ENCODE measurements at regions not wholly inside any gene's neighbourhood (a gene's known extent, or its start where the extent isn't known, plus 50 kb on each side); places are given as distances from the start of the nearest gene placed in this dataset.

DNA sequence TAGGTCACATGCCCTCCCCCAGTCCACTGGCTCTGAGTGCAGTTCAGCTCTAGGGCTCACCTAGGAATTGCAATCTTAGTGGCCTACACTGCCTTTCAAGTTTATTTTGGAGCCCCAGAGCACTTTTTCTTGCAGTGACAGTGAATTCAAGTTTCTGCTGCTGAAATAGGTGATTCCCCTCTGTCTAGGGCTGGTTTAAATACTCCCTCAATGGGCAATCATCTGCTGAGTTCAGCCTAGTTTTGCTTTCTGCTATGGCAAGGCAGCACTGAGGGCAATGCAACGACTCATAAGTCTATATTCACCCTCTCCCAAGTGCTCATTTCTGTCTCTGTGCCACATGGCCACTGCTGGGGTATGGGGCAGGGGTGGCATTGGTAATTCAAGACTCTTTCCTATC is 472.6 kb upstream of the RGS18 start:
- no peak overlapping the region for H3K4me2 ChIP-seq (ENCODE audit: low read length, poor library complexity, severe bottlenecking)
- no peak overlapping the region for H4K8ac ChIP-seq (ENCODE audit: low read length)
- H3K14ac ChIP-seq (ENCODE audit: low read length in 2 of 2) = no peak overlapping the region
- no peaks in the 10 kb centered on the region for H3K27me3 ChIP-seq (ENCODE audit: control insufficient read depth in 1 of 2, insufficient read depth in 1 of 2, low read length in 2 of 2)
- H3K18ac ChIP-seq (ENCODE audit: low read depth in 1 of 2, low read length in 2 of 2) = no peak overlapping the region
- no peak overlapping the region for H2BK120ac ChIP-seq (ENCODE audit: low read depth, low read length)
- no peak for DNase-seq
- H2BK12ac ChIP-seq (ENCODE audit: low read length in 2 of 2) = no peak overlapping the region
- WGBS = no CpG with 5 or more reads among the region's 1 CpG
- H3K4ac ChIP-seq (ENCODE audit: low read depth in 1 of 2, low read length in 2 of 2) = no peak overlapping the region
- no peak overlapping the region for H2AK5ac ChIP-seq (ENCODE audit: low read length, severe bottlenecking)
- H3K27ac ChIP-seq (ENCODE audit: low read length, poor library complexity, severe bottlenecking) = no peak overlapping the region
- no peaks in the 10 kb centered on the region for H3K4me1 ChIP-seq (ENCODE audit: control insufficient read depth, insufficient read depth, low read depth, low read length)
- H2BK15ac ChIP-seq (ENCODE audit: low read depth, poor library complexity, severe bottlenecking) = no peak overlapping the region
- no peaks in the 10 kb centered on the region for H3K9me3 ChIP-seq (ENCODE audit: control insufficient read depth, low read length)
- H3K36me3 ChIP-seq (ENCODE audit: control insufficient read depth in 1 of 2, insufficient read depth in 2 of 2, low read depth in 1 of 2, low read length in 2 of 2) = no peaks in the 10 kb centered on the region
- H4K91ac ChIP-seq (ENCODE audit: low read length) = no peak overlapping the region
- no peak overlapping the region for H2BK5ac ChIP-seq (ENCODE audit: low read depth, low read length, poor library complexity, severe bottlenecking)
- H3K23ac ChIP-seq (ENCODE audit: low read length in 2 of 2) = no peak overlapping the region
- no peak overlapping the region for H2AFZ ChIP-seq (ENCODE audit: low read depth, low read length)
- H3K79me1 ChIP-seq (replicated peaks; ENCODE audit: low read length, poor library complexity, severe bottlenecking) = no peaks in the 10 kb centered on the region
- no peak overlapping the region for H3K9ac ChIP-seq (ENCODE audit: low read length)
- no peak overlapping the region for H3K4me3 ChIP-seq (ENCODE audit: insufficient read depth in 1 of 2, low read depth in 1 of 2, low read length in 2 of 2)

DNA sequence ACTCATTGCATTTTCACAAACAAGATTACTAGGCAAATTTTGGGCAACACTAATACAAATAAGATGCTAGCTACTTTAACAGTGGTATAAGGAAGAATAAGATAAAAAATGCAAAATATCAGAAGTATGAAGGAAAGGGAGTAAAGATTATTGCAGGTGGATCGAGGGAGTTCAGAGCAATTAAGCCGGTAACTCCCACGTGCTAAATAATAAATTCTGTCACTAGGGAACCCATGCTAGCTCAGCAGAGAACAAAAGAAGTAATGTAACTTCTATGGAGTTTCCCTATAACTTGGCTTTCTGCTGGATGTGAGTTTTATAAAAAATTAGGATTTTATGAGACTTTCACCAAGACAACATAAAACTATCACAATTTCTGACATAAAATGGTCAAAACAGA is 470.5 kb upstream of the RGS18 start:
- no peak overlapping the region for H3K27ac ChIP-seq (ENCODE audit: low read length, poor library complexity, severe bottlenecking)
- no peak overlapping the region for H3K14ac ChIP-seq (ENCODE audit: low read length in 2 of 2)
- no peak overlapping the region for H2BK12ac ChIP-seq (ENCODE audit: low read length in 2 of 2)
- H2AFZ ChIP-seq (ENCODE audit: low read depth, low read length) = no peak overlapping the region
- no peak overlapping the region for H4K91ac ChIP-seq (ENCODE audit: low read length)
- H3K4me1 ChIP-seq (ENCODE audit: control insufficient read depth, insufficient read depth, low read depth, low read length) = no peaks in the 10 kb centered on the region
- H3K9ac ChIP-seq (ENCODE audit: low read length) = no peak overlapping the region
- H3K9me3 ChIP-seq (ENCODE audit: control insufficient read depth, low read length) = peaks cover 3% of the 10 kb centered on the region
- no peaks in the 10 kb centered on the region for H3K27me3 ChIP-seq (ENCODE audit: control insufficient read depth in 1 of 2, insufficient read depth in 1 of 2, low read length in 2 of 2)
- no peak overlapping the region for H4K8ac ChIP-seq (ENCODE audit: low read length)
- no peak overlapping the region for H3K4ac ChIP-seq (ENCODE audit: low read depth in 1 of 2, low read length in 2 of 2)
- H3K23ac ChIP-seq (ENCODE audit: low read length in 2 of 2) = no peak overlapping the region
- no peak overlapping the region for H2BK120ac ChIP-seq (ENCODE audit: low read depth, low read length)
- no peak overlapping the region for H2BK15ac ChIP-seq (ENCODE audit: low read depth, poor library complexity, severe bottlenecking)
- no peak overlapping the region for H2BK5ac ChIP-seq (ENCODE audit: low read depth, low read length, poor library complexity, severe bottlenecking)
- no peaks in the 10 kb centered on the region for H3K36me3 ChIP-seq (ENCODE audit: control insufficient read depth in 1 of 2, insufficient read depth in 2 of 2, low read depth in 1 of 2, low read length in 2 of 2)
- no peak for DNase-seq
- 78% methylated on average over 3 of the region's 3 CpGs for WGBS
- H3K4me2 ChIP-seq (ENCODE audit: low read length, poor library complexity, severe bottlenecking) = no peak overlapping the region
- H2AK5ac ChIP-seq (ENCODE audit: low read length, severe bottlenecking) = no peak overlapping the region
- no peak overlapping the region for H3K18ac ChIP-seq (ENCODE audit: low read depth in 1 of 2, low read length in 2 of 2)
- H3K4me3 ChIP-seq (ENCODE audit: insufficient read depth in 1 of 2, low read depth in 1 of 2, low read length in 2 of 2) = no peak overlapping the region
- no peaks in the 10 kb centered on the region for H3K79me1 ChIP-seq (replicated peaks; ENCODE audit: low read length, poor library complexity, severe bottlenecking)

DNA sequence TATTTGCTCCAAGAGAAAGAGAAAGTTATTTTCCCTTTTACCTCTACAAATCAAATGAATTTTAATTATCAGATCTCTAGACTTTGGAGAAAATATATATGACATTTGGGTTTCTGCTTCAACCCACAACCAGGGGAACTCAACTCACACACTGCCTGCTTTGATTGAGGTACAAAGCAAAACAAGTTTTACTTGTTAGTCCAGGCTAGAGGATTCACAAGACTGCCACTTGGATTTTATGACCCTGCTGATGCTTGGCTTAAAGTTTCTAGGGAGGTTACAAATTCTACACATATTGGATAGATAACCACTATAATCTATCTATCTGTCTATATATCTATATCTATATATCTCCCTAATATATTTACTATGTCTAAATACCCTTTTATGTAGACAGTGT is 467.3 kb upstream of the RGS18 start:
- H3K27me3 ChIP-seq (ENCODE audit: control insufficient read depth in 1 of 2, insufficient read depth in 1 of 2, low read length in 2 of 2) = no peaks in the 10 kb centered on the region
- no peaks in the 10 kb centered on the region for H3K79me1 ChIP-seq (replicated peaks; ENCODE audit: low read length, poor library complexity, severe bottlenecking)
- no peak overlapping the region for H2BK120ac ChIP-seq (ENCODE audit: low read depth, low read length)
- H3K4me3 ChIP-seq (ENCODE audit: insufficient read depth in 1 of 2, low read depth in 1 of 2, low read length in 2 of 2) = no peak overlapping the region
- H3K9ac ChIP-seq (ENCODE audit: low read length) = no peak overlapping the region
- no peak overlapping the region for H2BK12ac ChIP-seq (ENCODE audit: low read length in 2 of 2)
- H2AK5ac ChIP-seq (ENCODE audit: low read length, severe bottlenecking) = no peak overlapping the region
- H3K4me2 ChIP-seq (ENCODE audit: low read length, poor library complexity, severe bottlenecking) = no peak overlapping the region
- no peak overlapping the region for H2BK15ac ChIP-seq (ENCODE audit: low read depth, poor library complexity, severe bottlenecking)
- H2BK5ac ChIP-seq (ENCODE audit: low read depth, low read length, poor library complexity, severe bottlenecking) = no peak overlapping the region
- H4K8ac ChIP-seq (ENCODE audit: low read length) = no peak overlapping the region
- no peak overlapping the region for H2AFZ ChIP-seq (ENCODE audit: low read depth, low read length)
- H3K4ac ChIP-seq (ENCODE audit: low read depth in 1 of 2, low read length in 2 of 2) = no peak overlapping the region
- H3K9me3 ChIP-seq (ENCODE audit: control insufficient read depth, low read length) = peaks cover 3% of the 10 kb centered on the region
- H3K27ac ChIP-seq (ENCODE audit: low read length, poor library complexity, severe bottlenecking) = no peak overlapping the region
- H3K4me1 ChIP-seq (ENCODE audit: control insufficient read depth, insufficient read depth, low read depth, low read length) = no peaks in the 10 kb centered on the region
- DNase-seq = no peak
- H3K23ac ChIP-seq (ENCODE audit: low read length in 2 of 2) = no peak overlapping the region
- no peaks in the 10 kb centered on the region for H3K36me3 ChIP-seq (ENCODE audit: control insufficient read depth in 1 of 2, insufficient read depth in 2 of 2, low read depth in 1 of 2, low read length in 2 of 2)
- H3K14ac ChIP-seq (ENCODE audit: low read length in 2 of 2) = no peak overlapping the region
- no peak overlapping the region for H3K18ac ChIP-seq (ENCODE audit: low read depth in 1 of 2, low read length in 2 of 2)
- no peak overlapping the region for H4K91ac ChIP-seq (ENCODE audit: low read length)

DNA sequence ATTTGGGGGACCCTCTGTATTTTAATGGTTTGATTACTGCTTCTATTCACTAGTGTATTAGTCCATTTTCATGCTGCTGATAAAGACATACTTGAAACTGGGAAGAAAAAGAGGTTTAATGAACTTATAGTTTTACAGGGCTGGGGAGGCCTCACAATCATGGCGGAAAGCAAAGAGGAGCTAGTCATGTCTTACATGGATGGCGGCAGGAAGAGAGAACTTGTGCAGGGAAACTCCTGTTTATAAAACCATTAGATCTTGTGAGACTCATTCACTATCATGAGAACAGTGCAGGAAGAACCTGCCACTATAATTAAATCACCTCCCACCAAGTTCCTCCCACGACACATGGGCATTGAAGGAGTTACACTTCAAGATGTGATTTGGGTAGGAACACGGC is 464.5 kb upstream of the RGS18 start:
- Histone ChIP-seq H2AK5ac (ENCODE audit: low read length, severe bottlenecking) (no peak overlapping the region), H3K4me2 (ENCODE audit: low read length, poor library complexity, severe bottlenecking) (no peak overlapping the region), H3K36me3 (ENCODE audit: control insufficient read depth in 1 of 2, insufficient read depth in 2 of 2, low read depth in 1 of 2, low read length in 2 of 2) (no peaks in the 10 kb centered on the region), H2BK15ac (ENCODE audit: low read depth, poor library complexity, severe bottlenecking) (no peak overlapping the region), H3K4me3 (ENCODE audit: insufficient read depth in 1 of 2, low read depth in 1 of 2, low read length in 2 of 2) (no peak overlapping the region), H3K4ac (ENCODE audit: low read depth in 1 of 2, low read length in 2 of 2) (no peak overlapping the region), H2AFZ (ENCODE audit: low read depth, low read length) (no peak overlapping the region), H4K91ac (ENCODE audit: low read length) (no peak overlapping the region), H3K27me3 (ENCODE audit: control insufficient read depth in 1 of 2, insufficient read depth in 1 of 2, low read length in 2 of 2) (no peaks in the 10 kb centered on the region), H3K9me3 (ENCODE audit: control insufficient read depth, low read length) (peaks cover 3% of the 10 kb centered on the region), H3K79me1 (replicated peaks; ENCODE audit: low read length, poor library complexity, severe bottlenecking) (no peaks in the 10 kb centered on the region), H3K27ac (ENCODE audit: low read length, poor library complexity, severe bottlenecking) (no peak overlapping the region), H3K23ac (ENCODE audit: low read length in 2 of 2) (no peak overlapping the region), H4K8ac (ENCODE audit: low read length) (no peak overlapping the region), H3K14ac (ENCODE audit: low read length in 2 of 2) (no peak overlapping the region), H2BK5ac (ENCODE audit: low read depth, low read length, poor library complexity, severe bottlenecking) (no peak overlapping the region), H2BK12ac (ENCODE audit: low read length in 2 of 2) (no peak overlapping the region), H3K4me1 (ENCODE audit: control insufficient read depth, insufficient read depth, low read depth, low read length) (no peaks in the 10 kb centered on the region), H3K9ac (ENCODE audit: low read length) (no peak overlapping the region), H2BK120ac (ENCODE audit: low read depth, low read length) (no peak overlapping the region), H3K18ac (ENCODE audit: low read depth in 1 of 2, low read length in 2 of 2) (no peak overlapping the region)
- no peak for DNase-seq
- WGBS = 75% methylated on average over 3 of the region's 4 CpGs

Data from mesenchymal stem cell (in vitro differentiated cells and primary cell).